SK-N-SH (cell line): ENCODE measurements at regions not wholly inside any gene's neighbourhood (a gene's known extent, or its start where the extent isn't known, plus 50 kb on each side); places are given as distances from the start of the nearest gene placed in this dataset.

Experiments
- CTCF ChIA-PET: fragments of 300-600, 350-600 bp; formaldehyde crosslinking; extraction: SDS; loops from one replicate; lab custom pipeline; 2021; lab: Yijun Ruan, JAX
- POLR2A ChIA-PET: fragments of 350-600 bp; sonication (Branson Sonifier 250); formaldehyde crosslinking; extraction: SDS; loops from one replicate; lab custom pipeline; 2020; ENCODE audit warnings: antibody characterized with exemption, inconsistent platforms; lab: Yijun Ruan, JAX
- DNase-seq: peaks from one replicate; pipeline ENCODE4 v3.0.0; 2012
- H2AFZ ChIP-seq: fragments of 200-600 bp; sonication (generic); 2 replicates; pipeline ENCODE4 v1.8.1; 2016; ENCODE audit warnings: antibody characterized with exemption, mild to moderate bottlenecking, low read depth
- H3F3A ChIP-seq: fragments of 200-600 bp; sonication (generic); replicated peaks from 2 replicates; pipeline ENCODE3; 2016; ENCODE audit warnings: antibody characterized with exemption, mild to moderate bottlenecking; ENCODE audit not compliant: insufficient read depth
- H3K27ac ChIP-seq, 2 experiments: fragments of 200-500 bp in 1 of 2; fragments of 200-600 bp in 1 of 2; sonication (Bioruptor generic) in 1 of 2; sonication (generic), shearing (Covaris generic) in 1 of 2; 2 replicates each; pipeline versions ENCODE4 v1.5.1 to v1.6.1; 2014 to 2016; ENCODE audit warnings: low read depth in 2 of 2, inconsistent platforms in 1 of 2, low read length in 1 of 2, mild to moderate bottlenecking in 1 of 2, mixed read lengths in 1 of 2
- H3K27me3 ChIP-seq: fragments of 200-600 bp; sonication (generic), shearing (Covaris generic); 2 replicates; pipeline ENCODE4 v1.6.1; 2016; ENCODE audit warnings: mixed run types; ENCODE audit not compliant: insufficient read depth
- H3K36me3 ChIP-seq, 2 experiments: fragments of 200-500 bp in 1 of 2; fragments of 200-600 bp in 1 of 2; sonication (Bioruptor generic) in 1 of 2; sonication (generic) in 1 of 2; replicated peaks in 1 of 2; 2 replicates each; pipeline versions ENCODE3 to v1.5.1; 2014 to 2016; ENCODE audit warnings: low read length in 1 of 2, mild to moderate bottlenecking in 1 of 2; ENCODE audit not compliant: insufficient read depth in 2 of 2, control insufficient read depth in 1 of 2
- H3K4me1 ChIP-seq, 2 experiments: fragments of 200-500 bp in 1 of 2; fragments of 200-600 bp in 1 of 2; sonication (Bioruptor generic) in 1 of 2; sonication (generic), shearing (Covaris generic) in 1 of 2; 2 replicates each; pipeline versions ENCODE4 v1.5.1 to v1.6.1; 2014 to 2016; ENCODE audit warnings: low read depth in 1 of 2, low read length in 1 of 2, mixed run types in 1 of 2; ENCODE audit not compliant: insufficient read depth in 2 of 2, control insufficient read depth in 1 of 2
- H3K4me2 ChIP-seq: fragments of 200-600 bp; sonication (generic), shearing (Covaris generic); 2 replicates; pipeline ENCODE4 v1.6.1; 2017; ENCODE audit warnings: mixed run types
- H3K4me3 ChIP-seq, 2 experiments: fragments of 200-500 bp in 1 of 2; fragments of 200-600 bp in 1 of 2; sonication (Bioruptor generic) in 1 of 2; sonication (generic), shearing (Covaris generic) in 1 of 2; 2 replicates each; pipeline versions ENCODE4 v1.5.1 to v1.8.1; 2014 to 2016; ENCODE audit warnings: low read depth in 2 of 2, inconsistent platforms in 1 of 2, low read length in 1 of 2, mild to moderate bottlenecking in 1 of 2, mixed read lengths in 1 of 2, moderate library complexity in 1 of 2
- H3K79me2 ChIP-seq: fragments of 200-600 bp; sonication (generic); 2 replicates; pipeline ENCODE4 v1.8.1; 2017; ENCODE audit warnings: mild to moderate bottlenecking; ENCODE audit not compliant: insufficient read depth
- H3K9ac ChIP-seq: fragments of 200-600 bp; sonication (generic); 2 replicates; pipeline ENCODE4 v1.6.1; 2017; ENCODE audit warnings: mixed run types
- H3K9me2 ChIP-seq: fragments of 200-600 bp; sonication (generic); 2 replicates; pipeline ENCODE4 v1.6.1; 2017; ENCODE audit warnings: mixed run types
- H3K9me3 ChIP-seq: fragments of 200-600 bp; sonication (generic); 2 replicates; pipeline ENCODE4 v1.6.1; 2017; ENCODE audit warnings: mixed run types, mild to moderate bottlenecking, moderate library complexity
- H4K20me1 ChIP-seq: fragments of 200-600 bp; sonication (generic); 2 replicates; pipeline ENCODE4 v1.6.1; 2017; ENCODE audit warnings: mild to moderate bottlenecking, mixed run types; ENCODE audit not compliant: insufficient read depth
- ELF1 ChIP-seq: IDR thresholded peaks from 2 replicates; pipeline ENCODE4 v1.4.0; 2012
- EZH2phosphoT487 ChIP-seq: fragments of 200-600 bp; sonication (generic); IDR thresholded peaks from 2 replicates; pipeline ENCODE4 v1.6.1; 2017; ENCODE audit warnings: low read depth, mixed run types, mild to moderate bottlenecking, antibody characterized with exemption, moderate library complexity, borderline replicate concordance
- FOXJ3 ChIP-seq: sonication (generic); formaldehyde crosslinking; IDR thresholded peaks from 2 replicates; pipeline ENCODE4 v1.5.1; 2020; ENCODE audit warnings: mild to moderate bottlenecking, missing genetic modification reagents
- FOXM1 ChIP-seq: IDR thresholded peaks from 2 replicates; pipeline ENCODE4 v1.4.0; 2012; ENCODE audit warnings: low read depth, mild to moderate bottlenecking
- GABPA ChIP-seq: IDR thresholded peaks from 2 replicates; pipeline ENCODE4 v1.4.0; 2012; ENCODE audit warnings: low read depth, mild to moderate bottlenecking
- GATA2 ChIP-seq: sonication (generic); formaldehyde crosslinking; IDR thresholded peaks from 2 replicates; pipeline ENCODE4 v1.5.0; 2020; ENCODE audit warnings: mild to moderate bottlenecking, missing genetic modification reagents
- IRF3 ChIP-seq: fragments of 150-350 bp; IDR thresholded peaks from 2 replicates; pipeline ENCODE4 v1.6.1; 2016; ENCODE audit warnings: mild to moderate bottlenecking, low read depth, low read length
- MXI1 ChIP-seq: IDR thresholded peaks from 2 replicates; pipeline ENCODE4 v1.6.1; 2012; ENCODE audit warnings: mild to moderate bottlenecking, low read depth, low read length, improper control_type of control experiment
- RAD21 ChIP-seq: IDR thresholded peaks from 2 replicates; pipeline ENCODE4 v1.6.1; 2012; ENCODE audit warnings: mild to moderate bottlenecking, low read length
- RCOR1 ChIP-seq: fragments of 150-350 bp; IDR thresholded peaks from 2 replicates; pipeline ENCODE4 v1.6.1; 2017; ENCODE audit warnings: antibody characterized with exemption, low read length
- RFX5 ChIP-seq: IDR thresholded peaks from 2 replicates; pipeline ENCODE4 v1.6.1; 2012; ENCODE audit warnings: mild to moderate bottlenecking, improper control_type of control experiment, low read length
- RXRA ChIP-seq: IDR thresholded peaks from 2 replicates; pipeline ENCODE4 v1.4.0; 2012; ENCODE audit warnings: low read depth, mild to moderate bottlenecking, borderline replicate concordance
- SMC3 ChIP-seq: IDR thresholded peaks from 2 replicates; pipeline ENCODE4 v1.6.1; 2012; ENCODE audit warnings: low read depth, low read length, improper control_type of control experiment
- TAF1 ChIP-seq: IDR thresholded peaks from 2 replicates; pipeline ENCODE4 v1.6.1; 2012; ENCODE audit warnings: low read depth, mild to moderate bottlenecking, low read length, moderate library complexity, borderline replicate concordance
- TEAD4 ChIP-seq: IDR thresholded peaks from 2 replicates; pipeline ENCODE4 v1.4.0; 2012; ENCODE audit warnings: mild to moderate bottlenecking, borderline replicate concordance; ENCODE audit not compliant: insufficient read depth
- WGBS: methylation state at CpG from one replicate; pipeline ENCODE4 v1.1.6; 2017; ENCODE audit warnings: low lambda C conversion rate; 5-methylcytosine and 5-hydroxymethylcytosine counted together
- TF ChIP-seq, protein P1 (sequence below): IDR thresholded peaks from 2 replicates; pipeline ENCODE4 v1.4.0; 2012; ENCODE audit warnings: low read depth, borderline replicate concordance
- TF ChIP-seq, protein P2 (sequence below): IDR thresholded peaks from 2 replicates; pipeline ENCODE4 v1.4.0; 2012; ENCODE audit warnings: low read depth

GRCh38 chr1:177368255-177368654 lies 197.5 kb downstream of the BRINP2 start:
- CTCF ChIA-PET = interaction anchor here (1.0 to 1.8 kb wide), 2 partner anchors 13 to 470 kb away, joined by 3 to 7 read pairs; no protein-coding TSS in a partner anchor
- Histone ChIP-seq H3K4me3 (no peak overlapping the region), H3K9me3 (no peaks in the 10 kb centered on the region), H3F3A (no peaks in the 10 kb centered on the region), H3K9me2 (no peaks in the 10 kb centered on the region), H3K4me2 (no peak overlapping the region), H2AFZ (no peak overlapping the region), H3K79me2 (no peaks in the 10 kb centered on the region), H3K27me3 (no peaks in the 10 kb centered on the region), H3K9ac (no peak overlapping the region), H4K20me1 (no peaks in the 10 kb centered on the region), H3K27ac (no peak overlapping the region), H3K4me1 (no peaks in the 10 kb centered on the region), H3K36me3 (no peaks in the 10 kb centered on the region)
- DNase-seq = no peak
- POLR2A ChIA-PET = no interaction called here
- TF ChIP-seq GATA2 (CRISPR knock-in tag) (no peak), RAD21 (no peak), MXI1 (no peak), RFX5 (no peak), IRF3 (no peak), FOXM1 (no peak), TAF1 (no peak), TEAD4 (no peak), ELF1 (no peak), GABPA (no peak), SMC3 (no peak)
- TF ChIP-seq, protein P1, sequence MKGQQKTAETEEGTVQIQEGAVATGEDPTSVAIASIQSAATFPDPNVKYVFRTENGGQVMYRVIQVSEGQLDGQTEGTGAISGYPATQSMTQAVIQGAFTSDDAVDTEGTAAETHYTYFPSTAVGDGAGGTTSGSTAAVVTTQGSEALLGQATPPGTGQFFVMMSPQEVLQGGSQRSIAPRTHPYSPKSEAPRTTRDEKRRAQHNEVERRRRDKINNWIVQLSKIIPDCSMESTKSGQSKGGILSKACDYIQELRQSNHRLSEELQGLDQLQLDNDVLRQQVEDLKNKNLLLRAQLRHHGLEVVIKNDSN = no peak

GRCh38 chr1:177366091-177366490 lies 195.3 kb downstream of the BRINP2 start:
- CTCF ChIA-PET = interaction anchor here (1.0 kb wide), 1 partner anchor 11 kb away, joined by 3 read pairs; no protein-coding TSS in a partner anchor
- no peak overlapping the region for H2AFZ ChIP-seq
- no peaks in the 10 kb centered on the region for H4K20me1 ChIP-seq
- no peak overlapping the region; a peak in 1 of 4 replicates for H3K4me3 ChIP-seq
- no peak for TF ChIP-seq FOXJ3 (CRISPR knock-in tag)
- TF ChIP-seq, protein P2, sequence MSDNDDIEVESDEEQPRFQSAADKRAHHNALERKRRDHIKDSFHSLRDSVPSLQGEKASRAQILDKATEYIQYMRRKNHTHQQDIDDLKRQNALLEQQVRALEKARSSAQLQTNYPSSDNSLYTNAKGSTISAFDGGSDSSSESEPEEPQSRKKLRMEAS = no peak
- no peak for TF ChIP-seq GATA2 (CRISPR knock-in tag)
- TF ChIP-seq EZH2phosphoT487 = no peak
- TF ChIP-seq SMC3 = no peak
- TF ChIP-seq RCOR1 = no peak
- TF ChIP-seq, protein P1 = no peak
- no peak for TF ChIP-seq RXRA
- TF ChIP-seq, all 33 proteins: peak for 0
- Histone ChIP-seq H3K9me2 (no peaks in the 10 kb centered on the region), H3K36me3 (no peaks in the 10 kb centered on the region), H3K9ac (no peak overlapping the region), H3K4me2 (no peak overlapping the region), H3K27ac (no peak overlapping the region), H3K79me2 (no peaks in the 10 kb centered on the region), H3K4me1 (no peaks in the 10 kb centered on the region), H3K27me3 (no peaks in the 10 kb centered on the region), H3K9me3 (no peaks in the 10 kb centered on the region), H3F3A (no peaks in the 10 kb centered on the region)
- DNase-seq = no peak
- WGBS = 20% methylated on average over 2 of the region's 2 CpGs
- POLR2A ChIA-PET = no interaction called here
